ENCODE measurements at regions not wholly inside any gene's neighbourhood (a gene's known extent, or its start where the extent isn't known, plus 50 kb on each side); places are given as distances from the start of the nearest gene placed in this dataset.

- POLR2A ChIA-PET = interaction anchor here (0.6 kb wide), 1 partner anchor 187 kb away, joined by 4 read pairs; the partner anchor contains the start of gene CCDC28A
Observed at GRCh38 chr6:138586638-138587037, 87.3 kb upstream of the NHSL1 start.

GRCh38 chr6:138588805-138589434, 89.6 kb upstream of the NHSL1 start:
- Mint-ChIP-seq H3K9me3 (no peaks in the 10 kb centered on the region), H3K4me1 (peaks cover 27% of the 10 kb centered on the region), H3K27me3 (no peaks in the 10 kb centered on the region), H3K4me3 (no peak overlapping the region), H3K27ac (no peak overlapping the region), H3K36me3 (ENCODE audit: low read depth) (no peaks in the 10 kb centered on the region)
- TF ChIP-seq CTCF (IDR thresholded peaks at IDR 0.05) = peak; percentile 71
- DNase-seq (no peak), ATAC-seq (ENCODE audit: low read depth) (peak; percentile 48)
- ChIA-PET CTCF (interaction anchor here (0.7 to 4.6 kb wide), 12 partner anchors 13 to 781 kb away, joined by 3 to 85 read pairs (median 5); no protein-coding TSS in a partner anchor), POLR2A (no interaction called here)
- intact Hi-C loops (cut with micrococcal nuclease) = loop anchor here (1.0 to 2.0 kb wide), 2 partner anchors 177 to 776 kb away; no protein-coding TSS in a partner anchor

More at GRCh38 chr6:138586638-138587037, 87.3 kb upstream of the NHSL1 start:
- Mint-ChIP-seq H3K27me3 (no peaks in the 10 kb centered on the region), H3K4me3 (no peak overlapping the region), H3K36me3 (ENCODE audit: low read depth) (no peaks in the 10 kb centered on the region), H3K27ac (no peak overlapping the region), H3K4me1 (peaks cover 7% of the 10 kb centered on the region), H3K9me3 (no peaks in the 10 kb centered on the region)
- CTCF ChIA-PET = interaction anchor here (1.1 to 4.6 kb wide), 3 partner anchors 177 to 778 kb away, joined by 4 to 85 read pairs (median 10); no protein-coding TSS in a partner anchor
- ATAC-seq (ENCODE audit: low read depth) = no peak
- no peak for DNase-seq
- TF ChIP-seq CTCF (IDR thresholded peaks at IDR 0.05) = no peak
- intact Hi-C loops (cut with micrococcal nuclease) = no loop called here

- Mint-ChIP-seq H3K4me1 (peaks cover 29% of the 10 kb centered on the region), H3K27ac (peak overlapping the region; percentile 39), H3K36me3 (ENCODE audit: low read depth) (no peaks in the 10 kb centered on the region), H3K9me3 (no peaks in the 10 kb centered on the region), H3K4me3 (no peak overlapping the region), H3K27me3 (no peaks in the 10 kb centered on the region)
- TF ChIP-seq CTCF (IDR thresholded peaks at IDR 0.05) = peak; percentile 87
- ATAC-seq (ENCODE audit: low read depth) (no peak), DNase-seq (no peak)
- ChIA-PET CTCF (interaction anchor here (0.7 to 3.6 kb wide), 8 partner anchors 102 to 475 kb away, joined by 3 to 25 read pairs (median 10); no protein-coding TSS in a partner anchor), POLR2A (no interaction called here)
- intact Hi-C loops (cut with micrococcal nuclease) = loop anchor here (1.0 to 10.0 kb wide), 3 partner anchors 162 to 544 kb away; partner anchors contain the start of gene HECA
Observed at GRCh38 chr6:138590796-138591709, 91.8 kb upstream of the NHSL1 start.

- intact Hi-C loops (cut with micrococcal nuclease) = loop anchor here (1.0 to 10.0 kb wide), 5 partner anchors 100 to 782 kb away; partner anchors contain the start of genes CITED2, HEBP2, HECA and REPS1
- Mint-ChIP-seq H3K4me1 (peaks cover 29% of the 10 kb centered on the region), H3K36me3 (ENCODE audit: low read depth) (no peaks in the 10 kb centered on the region), H3K4me3 (peak overlapping the region; percentile 80), H3K27me3 (no peaks in the 10 kb centered on the region), H3K9me3 (no peaks in the 10 kb centered on the region), H3K27ac (peak overlapping the region; percentile 93)
- no peak for TF ChIP-seq CTCF (IDR thresholded peaks at IDR 0.05)
- CTCF ChIA-PET = interaction anchor here (1.0 to 3.6 kb wide), 3 partner anchors 156 to 658 kb away, joined by 3 to 25 read pairs (median 6); no protein-coding TSS in a partner anchor
- POLR2A ChIA-PET = interaction anchor here (1.0 kb wide), 1 partner anchor 181 kb away, joined by 5 read pairs; the partner anchor contains the start of gene CCDC28A
- no peak for DNase-seq
- ATAC-seq (ENCODE audit: low read depth) = peak; percentile 70
Observed at GRCh38 chr6:138592749-138593123, 93.4 kb upstream of the NHSL1 start.

Measured in activated B cell treated with CpG ODN at 0.5 μM for 24 hours (primary cell).